ENCODE measurements at regions not wholly inside any gene's neighbourhood (a gene's known extent, or its start where the extent isn't known, plus 50 kb on each side); places are given as distances from the start of the nearest gene placed in this dataset.

DNA sequence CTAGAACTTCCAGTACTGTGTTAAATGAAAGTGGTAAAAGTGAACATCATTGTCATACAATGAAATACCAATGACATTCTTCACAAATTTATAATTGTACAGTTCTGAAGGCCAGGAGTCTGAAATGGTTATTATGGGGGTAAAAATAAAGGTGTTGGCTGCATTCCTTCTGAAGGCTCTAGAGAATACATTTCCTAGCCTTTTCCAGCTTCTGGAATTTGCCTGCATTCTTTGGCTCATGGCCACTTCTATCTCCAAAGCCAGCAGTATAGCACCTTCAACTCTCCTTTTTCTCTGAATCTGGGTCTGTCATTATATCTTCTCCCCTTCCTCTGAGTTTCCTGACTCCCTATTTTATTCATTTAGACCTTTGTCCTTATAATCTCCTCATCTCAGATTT lies 1232.7 kb upstream of the TENM4 start:
- TF ChIP-seq, protein P1, sequence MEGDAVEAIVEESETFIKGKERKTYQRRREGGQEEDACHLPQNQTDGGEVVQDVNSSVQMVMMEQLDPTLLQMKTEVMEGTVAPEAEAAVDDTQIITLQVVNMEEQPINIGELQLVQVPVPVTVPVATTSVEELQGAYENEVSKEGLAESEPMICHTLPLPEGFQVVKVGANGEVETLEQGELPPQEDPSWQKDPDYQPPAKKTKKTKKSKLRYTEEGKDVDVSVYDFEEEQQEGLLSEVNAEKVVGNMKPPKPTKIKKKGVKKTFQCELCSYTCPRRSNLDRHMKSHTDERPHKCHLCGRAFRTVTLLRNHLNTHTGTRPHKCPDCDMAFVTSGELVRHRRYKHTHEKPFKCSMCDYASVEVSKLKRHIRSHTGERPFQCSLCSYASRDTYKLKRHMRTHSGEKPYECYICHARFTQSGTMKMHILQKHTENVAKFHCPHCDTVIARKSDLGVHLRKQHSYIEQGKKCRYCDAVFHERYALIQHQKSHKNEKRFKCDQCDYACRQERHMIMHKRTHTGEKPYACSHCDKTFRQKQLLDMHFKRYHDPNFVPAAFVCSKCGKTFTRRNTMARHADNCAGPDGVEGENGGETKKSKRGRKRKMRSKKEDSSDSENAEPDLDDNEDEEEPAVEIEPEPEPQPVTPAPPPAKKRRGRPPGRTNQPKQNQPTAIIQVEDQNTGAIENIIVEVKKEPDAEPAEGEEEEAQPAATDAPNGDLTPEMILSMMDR (IDR thresholded peaks at IDR 0.05; ENCODE audit: low read depth, low read length, missing input control): no peak
- no peak for TF ChIP-seq JUND (IDR thresholded peaks at IDR 0.05)
- TF ChIP-seq, protein P2, sequence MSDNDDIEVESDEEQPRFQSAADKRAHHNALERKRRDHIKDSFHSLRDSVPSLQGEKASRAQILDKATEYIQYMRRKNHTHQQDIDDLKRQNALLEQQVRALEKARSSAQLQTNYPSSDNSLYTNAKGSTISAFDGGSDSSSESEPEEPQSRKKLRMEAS (IDR thresholded peaks at IDR 0.05): no peak
- TF ChIP-seq, protein P3, sequence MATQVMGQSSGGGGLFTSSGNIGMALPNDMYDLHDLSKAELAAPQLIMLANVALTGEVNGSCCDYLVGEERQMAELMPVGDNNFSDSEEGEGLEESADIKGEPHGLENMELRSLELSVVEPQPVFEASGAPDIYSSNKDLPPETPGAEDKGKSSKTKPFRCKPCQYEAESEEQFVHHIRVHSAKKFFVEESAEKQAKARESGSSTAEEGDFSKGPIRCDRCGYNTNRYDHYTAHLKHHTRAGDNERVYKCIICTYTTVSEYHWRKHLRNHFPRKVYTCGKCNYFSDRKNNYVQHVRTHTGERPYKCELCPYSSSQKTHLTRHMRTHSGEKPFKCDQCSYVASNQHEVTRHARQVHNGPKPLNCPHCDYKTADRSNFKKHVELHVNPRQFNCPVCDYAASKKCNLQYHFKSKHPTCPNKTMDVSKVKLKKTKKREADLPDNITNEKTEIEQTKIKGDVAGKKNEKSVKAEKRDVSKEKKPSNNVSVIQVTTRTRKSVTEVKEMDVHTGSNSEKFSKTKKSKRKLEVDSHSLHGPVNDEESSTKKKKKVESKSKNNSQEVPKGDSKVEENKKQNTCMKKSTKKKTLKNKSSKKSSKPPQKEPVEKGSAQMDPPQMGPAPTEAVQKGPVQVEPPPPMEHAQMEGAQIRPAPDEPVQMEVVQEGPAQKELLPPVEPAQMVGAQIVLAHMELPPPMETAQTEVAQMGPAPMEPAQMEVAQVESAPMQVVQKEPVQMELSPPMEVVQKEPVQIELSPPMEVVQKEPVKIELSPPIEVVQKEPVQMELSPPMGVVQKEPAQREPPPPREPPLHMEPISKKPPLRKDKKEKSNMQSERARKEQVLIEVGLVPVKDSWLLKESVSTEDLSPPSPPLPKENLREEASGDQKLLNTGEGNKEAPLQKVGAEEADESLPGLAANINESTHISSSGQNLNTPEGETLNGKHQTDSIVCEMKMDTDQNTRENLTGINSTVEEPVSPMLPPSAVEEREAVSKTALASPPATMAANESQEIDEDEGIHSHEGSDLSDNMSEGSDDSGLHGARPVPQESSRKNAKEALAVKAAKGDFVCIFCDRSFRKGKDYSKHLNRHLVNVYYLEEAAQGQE (IDR thresholded peaks at IDR 0.05): no peak
- no peak for TF ChIP-seq GABPA (IDR thresholded peaks at IDR 0.05 in 1 of 2, conservative IDR thresholded peaks at IDR 0.05 in 1 of 2)
- TF ChIP-seq, protein P4, sequence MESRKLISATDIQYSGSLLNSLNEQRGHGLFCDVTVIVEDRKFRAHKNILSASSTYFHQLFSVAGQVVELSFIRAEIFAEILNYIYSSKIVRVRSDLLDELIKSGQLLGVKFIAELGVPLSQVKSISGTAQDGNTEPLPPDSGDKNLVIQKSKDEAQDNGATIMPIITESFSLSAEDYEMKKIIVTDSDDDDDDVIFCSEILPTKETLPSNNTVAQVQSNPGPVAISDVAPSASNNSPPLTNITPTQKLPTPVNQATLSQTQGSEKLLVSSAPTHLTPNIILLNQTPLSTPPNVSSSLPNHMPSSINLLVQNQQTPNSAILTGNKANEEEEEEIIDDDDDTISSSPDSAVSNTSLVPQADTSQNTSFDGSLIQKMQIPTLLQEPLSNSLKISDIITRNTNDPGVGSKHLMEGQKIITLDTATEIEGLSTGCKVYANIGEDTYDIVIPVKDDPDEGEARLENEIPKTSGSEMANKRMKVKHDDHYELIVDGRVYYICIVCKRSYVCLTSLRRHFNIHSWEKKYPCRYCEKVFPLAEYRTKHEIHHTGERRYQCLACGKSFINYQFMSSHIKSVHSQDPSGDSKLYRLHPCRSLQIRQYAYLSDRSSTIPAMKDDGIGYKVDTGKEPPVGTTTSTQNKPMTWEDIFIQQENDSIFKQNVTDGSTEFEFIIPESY (IDR thresholded peaks at IDR 0.05): no peak
- no peak for TF ChIP-seq FOXA1 (IDR thresholded peaks at IDR 0.05)

Data from liver (tissue), 3 donors.